Activated B cell treated with CpG ODN at 0.5 μM for 24 hours (primary cell): ENCODE measurements at regions not wholly inside any gene's neighbourhood (a gene's known extent, or its start where the extent isn't known, plus 50 kb on each side); places are given as distances from the start of the nearest gene placed in this dataset.

Experiments
- ATAC-seq: fragments of 200-7000 bp; cut with Tn5 transposase; one replicate; pipeline ENCODE4 v1.10.0; 2021; ENCODE audit warnings: low read depth, mild to moderate bottlenecking, moderate library complexity
- CTCF ChIA-PET: fragments of 350-600 bp; sonication (Branson Sonifier 250); formaldehyde crosslinking; loops from one replicate; lab custom pipeline; 2021; ENCODE audit warnings: antibody characterized with exemption; lab: Charles Lee
- POLR2A ChIA-PET: fragments of 350-600 bp; sonication (Branson Sonifier 250); formaldehyde crosslinking; loops from one replicate; lab custom pipeline; 2021; ENCODE audit warnings: antibody characterized with exemption; lab: Charles Lee
- DNase-seq: peaks from one replicate; pipeline ENCODE4 v3.0.0; 2022
- H3K27ac Mint-ChIP-seq: one replicate; pipeline ENCODE4 v1.8.0; 2020; ENCODE audit warnings: mixed read lengths
- H3K27me3 Mint-ChIP-seq: one replicate; pipeline ENCODE4 v1.8.0; 2021; ENCODE audit warnings: mixed read lengths
- H3K36me3 Mint-ChIP-seq: one replicate; pipeline ENCODE4 v1.8.0; 2021; ENCODE audit warnings: low read depth, mixed read lengths
- H3K4me1 Mint-ChIP-seq: one replicate; pipeline ENCODE4 v1.8.0; 2021; ENCODE audit warnings: mixed read lengths
- H3K4me3 Mint-ChIP-seq: one replicate; pipeline ENCODE4 v1.8.0; 2020; ENCODE audit warnings: mild to moderate bottlenecking, mixed read lengths
- H3K9me3 Mint-ChIP-seq: one replicate; pipeline ENCODE4 v1.8.0; 2020; ENCODE audit warnings: mixed read lengths
- CTCF ChIP-seq: fragments of 200-600 bp; IDR thresholded peaks from one replicate; pipeline ENCODE4 v1.8.0; 2022; ENCODE audit warnings: antibody characterized with exemption, mild to moderate bottlenecking
- intact Hi-C: fragments of 100-400 bp; cut with micrococcal nuclease; formaldehyde crosslinking; loops from one replicate; pipeline ENCODE4 v1.15.1; 2024

GRCh38 chr1:8093221-8093980, 67.3 kb upstream of the ERRFI1 start:
- peaks cover 24% of the 10 kb centered on the region for H3K27me3 Mint-ChIP-seq
- no peaks in the 10 kb centered on the region for H3K9me3 Mint-ChIP-seq
- DNase-seq (no peak), ATAC-seq (no peak)
- no peaks in the 10 kb centered on the region for H3K36me3 Mint-ChIP-seq
- intact Hi-C loops: no loop called here
- H3K4me1 Mint-ChIP-seq: peaks cover 5% of the 10 kb centered on the region
- no peak overlapping the region for H3K27ac Mint-ChIP-seq
- ChIA-PET POLR2A (no interaction called here), CTCF (no interaction called here)
- TF ChIP-seq CTCF: no peak
- H3K4me3 Mint-ChIP-seq: no peak overlapping the region

- DNase-seq (no peak), ATAC-seq (no peak)
- no peak overlapping the region for H3K27ac Mint-ChIP-seq
- CTCF ChIA-PET: no interaction called here
- H3K36me3 Mint-ChIP-seq: no peaks in the 10 kb centered on the region
- TF ChIP-seq CTCF: no peak
- H3K4me3 Mint-ChIP-seq: no peak overlapping the region
- peaks cover 5% of the 10 kb centered on the region for H3K4me1 Mint-ChIP-seq
- POLR2A ChIA-PET: no interaction called here
- no peaks in the 10 kb centered on the region for H3K9me3 Mint-ChIP-seq
- intact Hi-C loops: no loop called here
- peaks cover 24% of the 10 kb centered on the region for H3K27me3 Mint-ChIP-seq
These were observed 66.5 kb upstream of the ERRFI1 start for GRCh38 chr1:8092657-8093056.

- intact Hi-C loops: no loop called here
- Mint-ChIP-seq H3K27ac (no peak overlapping the region), H3K9me3 (no peaks in the 10 kb centered on the region), H3K36me3 (no peaks in the 10 kb centered on the region), H3K4me1 (no peaks in the 10 kb centered on the region), H3K4me3 (no peak overlapping the region), H3K27me3 (peaks cover 24% of the 10 kb centered on the region)
- no peak for ATAC-seq
- POLR2A ChIA-PET: no interaction called here
- DNase-seq: no peak
- CTCF ChIA-PET: no interaction called here
- TF ChIP-seq CTCF: no peak
These were observed 65.6 kb upstream of the ERRFI1 start for GRCh38 chr1:8091691-8092090.

GRCh38 chr1:8090241-8090702, 64.2 kb upstream of the ERRFI1 start:
- H3K4me3 Mint-ChIP-seq: no peak overlapping the region
- no peak overlapping the region for H3K27ac Mint-ChIP-seq
- intact Hi-C loops: no loop called here
- ATAC-seq (no peak), DNase-seq (no peak)
- ChIA-PET POLR2A (no interaction called here), CTCF (no interaction called here)
- H3K4me1 Mint-ChIP-seq: no peaks in the 10 kb centered on the region
- no peaks in the 10 kb centered on the region for H3K9me3 Mint-ChIP-seq
- H3K27me3 Mint-ChIP-seq: peaks cover 24% of the 10 kb centered on the region
- no peaks in the 10 kb centered on the region for H3K36me3 Mint-ChIP-seq
- TF ChIP-seq CTCF: no peak

GRCh38 chr1:8089535-8090228, 63.6 kb upstream of the ERRFI1 start:
- peaks cover 24% of the 10 kb centered on the region for H3K27me3 Mint-ChIP-seq
- H3K4me1 Mint-ChIP-seq: no peaks in the 10 kb centered on the region
- no peak for ATAC-seq
- intact Hi-C loops: no loop called here
- no peak for DNase-seq
- ChIA-PET CTCF (no interaction called here), POLR2A (no interaction called here)
- H3K9me3 Mint-ChIP-seq: no peaks in the 10 kb centered on the region
- no peak overlapping the region for H3K4me3 Mint-ChIP-seq
- TF ChIP-seq CTCF: no peak
- no peak overlapping the region for H3K27ac Mint-ChIP-seq
- H3K36me3 Mint-ChIP-seq: no peaks in the 10 kb centered on the region
